ENCODE measurements at regions not wholly inside any gene's neighbourhood (a gene's known extent, or its start where the extent isn't known, plus 50 kb on each side); places are given as distances from the start of the nearest gene placed in this dataset.
"Not testable (repeated sequence)": the region's sequence is repeated elsewhere in the genome, so short reads cannot be mapped to it uniquely, and the experiment has no call there.

DNA sequence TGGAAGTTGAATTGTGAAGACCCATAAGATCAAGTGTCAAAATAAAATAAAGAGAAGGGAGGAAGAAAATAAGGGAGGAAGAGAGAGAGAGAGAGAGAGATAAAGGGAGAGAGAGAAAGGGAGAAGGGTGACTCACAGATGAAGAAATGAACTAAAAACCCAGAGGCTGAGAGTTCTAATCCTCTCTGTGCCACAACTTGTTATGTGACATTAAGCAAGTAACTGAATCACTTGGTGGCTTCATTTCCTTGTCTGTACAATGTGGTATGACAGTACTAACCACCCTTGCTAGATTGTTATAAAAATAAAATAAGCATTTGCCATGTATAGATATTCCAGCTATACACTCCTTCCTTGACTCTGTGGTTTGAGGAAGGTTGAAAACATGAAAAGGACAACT is 189.0 kb upstream of the FRMD6 start:
- TF ChIP-seq SUZ12 (IDR thresholded peaks at IDR 0.05; ENCODE audit: extremely low read depth, insufficient read depth, insufficient read length) (no peak), ZNF274 (IDR thresholded peaks at IDR 0.05; ENCODE audit: low read depth, low read length) (no peak)
- no peaks in the 10 kb centered on the region for H3K27me3 ChIP-seq (ENCODE audit: insufficient read depth, insufficient read length)
- H3K9ac ChIP-seq (ENCODE audit: insufficient read length, low read depth), result no peak overlapping the region
- no peaks in the 10 kb centered on the region for H3K36me3 ChIP-seq (ENCODE audit: insufficient read depth, insufficient read length, low read length)
- no peak overlapping the region for H3K4me3 ChIP-seq (ENCODE audit: insufficient read length, low read depth)
- H3K9me3 ChIP-seq (ENCODE audit: insufficient read depth, low read length), result no peaks in the 10 kb centered on the region
- no peaks in the 10 kb centered on the region for H3K4me1 ChIP-seq (ENCODE audit: insufficient read depth, insufficient read length)
- DNase-seq (ENCODE audit: low read depth, low spot score), result no peak

DNA sequence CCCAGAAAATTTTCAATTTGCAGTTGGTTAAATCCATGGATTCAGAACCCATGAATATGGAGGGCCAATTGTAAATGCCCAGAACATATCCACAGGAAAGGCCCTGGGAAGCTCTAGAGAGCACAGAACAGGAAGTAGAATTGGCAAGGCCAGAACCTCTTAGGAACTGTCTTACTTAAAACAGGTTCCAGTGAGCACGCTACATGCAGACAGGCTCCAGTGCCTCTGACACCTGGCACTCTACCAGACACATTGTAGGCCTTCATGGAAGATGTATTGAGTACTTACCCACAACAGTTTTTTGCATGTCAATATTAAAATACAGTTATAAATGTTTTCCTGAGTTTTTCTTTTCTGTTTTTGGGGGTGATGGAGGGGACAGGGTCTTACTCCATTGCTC is 188.2 kb upstream of the FRMD6 start:
- Histone ChIP-seq H3K4me3 (ENCODE audit: insufficient read length, low read depth) (no peak overlapping the region), H3K9ac (ENCODE audit: insufficient read length, low read depth) (no peak overlapping the region), H3K36me3 (ENCODE audit: insufficient read depth, insufficient read length, low read length) (no peaks in the 10 kb centered on the region), H3K27me3 (ENCODE audit: insufficient read depth, insufficient read length) (no peaks in the 10 kb centered on the region), H3K4me1 (ENCODE audit: insufficient read depth, insufficient read length) (no peaks in the 10 kb centered on the region), H3K9me3 (ENCODE audit: insufficient read depth, low read length) (no peaks in the 10 kb centered on the region)
- no peak for TF ChIP-seq ZNF274 (IDR thresholded peaks at IDR 0.05; ENCODE audit: low read depth, low read length)
- no peak for TF ChIP-seq SUZ12 (IDR thresholded peaks at IDR 0.05; ENCODE audit: extremely low read depth, insufficient read depth, insufficient read length)
- no peak for TF ChIP-seq YY1 (IDR thresholded peaks at IDR 0.05; ENCODE audit: insufficient read depth, insufficient read length)
- no peak for DNase-seq (ENCODE audit: low read depth, low spot score)

GRCh38 chr14:51464411-51464810 is 187.3 kb upstream of the FRMD6 start:
- no peaks in the 10 kb centered on the region for H3K9me3 ChIP-seq (ENCODE audit: insufficient read depth, low read length)
- no peak for DNase-seq (ENCODE audit: low read depth, low spot score)
- no peak for TF ChIP-seq YY1 (IDR thresholded peaks at IDR 0.05; ENCODE audit: insufficient read depth, insufficient read length)
- TF ChIP-seq ZNF274 (IDR thresholded peaks at IDR 0.05; ENCODE audit: low read depth, low read length), result no peak
- TF ChIP-seq SUZ12 (IDR thresholded peaks at IDR 0.05; ENCODE audit: extremely low read depth, insufficient read depth, insufficient read length), result no peak
- no peak overlapping the region for H3K9ac ChIP-seq (ENCODE audit: insufficient read length, low read depth)
- no peaks in the 10 kb centered on the region for H3K4me1 ChIP-seq (ENCODE audit: insufficient read depth, insufficient read length)
- H3K27me3 ChIP-seq (ENCODE audit: insufficient read depth, insufficient read length), result no peaks in the 10 kb centered on the region
- no peaks in the 10 kb centered on the region for H3K36me3 ChIP-seq (ENCODE audit: insufficient read depth, insufficient read length, low read length)
- H3K4me3 ChIP-seq (ENCODE audit: insufficient read length, low read depth), result no peak overlapping the region

DNA sequence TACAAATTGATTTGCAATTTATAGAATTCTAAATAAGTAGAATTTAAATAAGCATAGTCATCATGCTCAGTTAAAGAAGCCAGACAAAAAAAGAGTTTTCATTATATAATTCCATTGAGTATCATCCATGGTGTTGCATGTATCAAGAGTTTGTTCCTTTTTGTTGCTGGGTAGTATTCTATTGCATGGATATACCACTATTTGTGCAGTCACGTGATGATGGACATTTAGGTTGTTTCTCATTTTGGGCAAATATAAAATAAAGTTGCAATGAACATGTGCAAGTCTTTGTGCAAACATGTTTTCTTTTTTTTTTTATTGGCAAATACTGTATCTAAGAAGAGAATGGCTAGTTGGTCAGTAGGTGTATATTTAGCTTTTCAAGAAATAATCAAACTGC is 186.2 kb upstream of the FRMD6 start:
- no peaks in the 10 kb centered on the region for H3K27me3 ChIP-seq (ENCODE audit: insufficient read depth, insufficient read length)
- H3K4me1 ChIP-seq (ENCODE audit: insufficient read depth, insufficient read length), result no peaks in the 10 kb centered on the region
- H3K36me3 ChIP-seq (ENCODE audit: insufficient read depth, insufficient read length, low read length), result no peaks in the 10 kb centered on the region
- H3K9ac ChIP-seq (ENCODE audit: insufficient read length, low read depth), result no peak overlapping the region
- TF ChIP-seq ZNF274 (IDR thresholded peaks at IDR 0.05; ENCODE audit: low read depth, low read length) (no peak), YY1 (IDR thresholded peaks at IDR 0.05; ENCODE audit: insufficient read depth, insufficient read length) (no peak), SUZ12 (IDR thresholded peaks at IDR 0.05; ENCODE audit: extremely low read depth, insufficient read depth, insufficient read length) (no peak)
- H3K4me3 ChIP-seq (ENCODE audit: insufficient read length, low read depth), result no peak overlapping the region
- H3K9me3 ChIP-seq (ENCODE audit: insufficient read depth, low read length), result no peaks in the 10 kb centered on the region
- no peak for DNase-seq (ENCODE audit: low read depth, low spot score)

DNA sequence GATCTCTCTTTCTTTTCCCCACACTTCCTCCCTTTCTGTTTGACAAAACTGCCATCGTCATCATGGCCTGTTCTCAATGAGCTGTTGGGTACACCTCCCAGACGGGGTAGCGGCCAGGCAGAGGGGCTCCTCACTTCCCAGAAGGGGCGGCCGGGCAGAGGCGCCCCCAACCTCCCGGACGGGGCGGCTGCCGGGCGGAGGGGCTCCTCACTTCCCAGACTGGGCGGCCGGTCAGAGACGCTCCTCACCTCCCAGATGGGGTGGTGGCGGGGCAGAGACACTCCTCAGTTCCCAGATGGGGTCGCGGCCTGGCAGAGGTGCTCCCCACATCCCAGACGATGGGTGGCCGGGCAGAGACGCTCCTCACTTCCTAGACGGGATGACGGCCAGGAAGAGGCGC is 184.3 kb upstream of the FRMD6 start:
- H3K9ac ChIP-seq (ENCODE audit: insufficient read length, low read depth); H3K36me3 ChIP-seq (ENCODE audit: insufficient read depth, insufficient read length, low read length); H3K27me3 ChIP-seq (ENCODE audit: insufficient read depth, insufficient read length); H3K9me3 ChIP-seq (ENCODE audit: insufficient read depth, low read length); H3K4me1 ChIP-seq (ENCODE audit: insufficient read depth, insufficient read length); H3K4me3 ChIP-seq (ENCODE audit: insufficient read length, low read depth); DNase-seq (ENCODE audit: low read depth, low spot score): not testable (repeated sequence)

GRCh38 chr14:51468523-51468922 is 183.2 kb upstream of the FRMD6 start:
- H3K27me3 ChIP-seq (ENCODE audit: insufficient read depth, insufficient read length), result no peaks in the 10 kb centered on the region
- no peak overlapping the region for H3K4me3 ChIP-seq (ENCODE audit: insufficient read length, low read depth)

DNA sequence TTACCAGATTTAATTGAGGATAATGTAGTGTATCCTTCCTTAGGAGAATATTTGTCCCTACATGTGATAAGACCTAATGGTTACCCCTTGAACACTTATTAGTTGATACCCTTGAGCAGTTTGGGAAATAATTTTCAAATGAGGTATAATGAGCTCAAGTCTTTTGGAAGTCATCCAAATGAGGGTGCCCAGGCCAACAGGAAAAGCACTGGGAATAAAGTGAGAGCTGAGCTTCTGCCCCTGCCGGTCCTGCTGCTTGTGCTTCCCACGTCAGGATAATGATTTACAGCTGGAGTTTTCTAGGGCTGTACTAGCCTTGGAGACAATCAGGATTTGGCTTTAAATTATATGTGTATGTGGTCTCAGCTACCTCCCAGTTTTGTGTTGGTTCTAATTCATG is 178.8 kb upstream of the FRMD6 start:
- Histone ChIP-seq H3K36me3 (ENCODE audit: insufficient read depth, insufficient read length, low read length) (no peaks in the 10 kb centered on the region), H3K4me1 (ENCODE audit: insufficient read depth, insufficient read length) (no peaks in the 10 kb centered on the region), H3K4me3 (ENCODE audit: insufficient read length, low read depth) (no peak overlapping the region), H3K27me3 (ENCODE audit: insufficient read depth, insufficient read length) (no peaks in the 10 kb centered on the region), H3K9me3 (ENCODE audit: insufficient read depth, low read length) (no peaks in the 10 kb centered on the region), H3K9ac (ENCODE audit: insufficient read length, low read depth) (no peak overlapping the region)
- no peak for DNase-seq (ENCODE audit: low read depth, low spot score)
- TF ChIP-seq YY1 (IDR thresholded peaks at IDR 0.05; ENCODE audit: insufficient read depth, insufficient read length) (no peak), SUZ12 (IDR thresholded peaks at IDR 0.05; ENCODE audit: extremely low read depth, insufficient read depth, insufficient read length) (no peak), ZNF274 (IDR thresholded peaks at IDR 0.05; ENCODE audit: low read depth, low read length) (no peak)

More at GRCh38 chr14:51468523-51468922, 183.2 kb upstream of the FRMD6 start:
- Histone ChIP-seq H3K4me1 (ENCODE audit: insufficient read depth, insufficient read length) (no peaks in the 10 kb centered on the region), H3K9ac (ENCODE audit: insufficient read length, low read depth) (no peak overlapping the region), H3K9me3 (ENCODE audit: insufficient read depth, low read length) (no peaks in the 10 kb centered on the region), H3K36me3 (ENCODE audit: insufficient read depth, insufficient read length, low read length) (no peaks in the 10 kb centered on the region)
- DNase-seq (ENCODE audit: low read depth, low spot score), result no peak
- no peak for TF ChIP-seq ZNF274 (IDR thresholded peaks at IDR 0.05; ENCODE audit: low read depth, low read length)
- TF ChIP-seq YY1 (IDR thresholded peaks at IDR 0.05; ENCODE audit: insufficient read depth, insufficient read length), result no peak
- TF ChIP-seq SUZ12 (IDR thresholded peaks at IDR 0.05; ENCODE audit: extremely low read depth, insufficient read depth, insufficient read length), result no peak

DNA sequence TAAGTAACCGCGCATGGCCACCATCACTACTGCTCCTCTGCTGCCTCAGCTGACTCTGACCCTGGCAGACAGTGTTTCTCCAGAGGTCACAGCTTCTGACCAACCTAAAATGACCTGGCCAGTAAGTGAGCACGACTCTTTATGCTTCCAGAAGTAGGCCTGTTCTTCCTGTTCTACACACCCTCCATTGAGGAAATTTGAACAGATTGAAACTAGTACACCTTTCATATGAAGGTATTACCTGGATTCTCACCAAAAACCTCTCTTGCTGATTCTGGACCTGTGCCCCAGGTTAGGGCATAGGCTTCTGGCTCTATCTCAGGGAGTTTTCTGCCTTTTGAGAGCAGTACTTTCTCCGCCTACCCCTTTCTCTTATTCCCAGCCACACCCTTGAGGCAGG is 178.4 kb upstream of the FRMD6 start:
- TF ChIP-seq YY1 (IDR thresholded peaks at IDR 0.05; ENCODE audit: insufficient read depth, insufficient read length) (no peak), SUZ12 (IDR thresholded peaks at IDR 0.05; ENCODE audit: extremely low read depth, insufficient read depth, insufficient read length) (no peak), ZNF274 (IDR thresholded peaks at IDR 0.05; ENCODE audit: low read depth, low read length) (no peak)
- H3K4me1 ChIP-seq (ENCODE audit: insufficient read depth, insufficient read length), result no peaks in the 10 kb centered on the region
- no peak overlapping the region for H3K4me3 ChIP-seq (ENCODE audit: insufficient read length, low read depth)
- no peaks in the 10 kb centered on the region for H3K9me3 ChIP-seq (ENCODE audit: insufficient read depth, low read length)
- H3K9ac ChIP-seq (ENCODE audit: insufficient read length, low read depth), result no peak overlapping the region
- H3K27me3 ChIP-seq (ENCODE audit: insufficient read depth, insufficient read length), result no peaks in the 10 kb centered on the region
- H3K36me3 ChIP-seq (ENCODE audit: insufficient read depth, insufficient read length, low read length), result no peaks in the 10 kb centered on the region
- DNase-seq (ENCODE audit: low read depth, low spot score), result no peak
